HCT116 (cell line): ENCODE measurements at regions not wholly inside any gene's neighbourhood (a gene's known extent, or its start where the extent isn't known, plus 50 kb on each side); places are given as distances from the start of the nearest gene placed in this dataset.

Source experiments
- ATAC-seq: fragments of 200-7000 bp; cut with Tn5 transposase; 2 replicates; pipeline ENCODE4 v1.9.1; 2020; ENCODE audit warnings: mild to moderate bottlenecking, moderate library complexity
- BruUV-seq: library from RNA; stranded (reverse); fragments of 400-500 nt; replicated peaks from 2 replicates; lab custom pipeline; 2021; lab: Mats Ljungman, UMichigan
- CTCF ChIA-PET: fragments of 300-600 bp; sonication (Branson Sonifier 250); formaldehyde crosslinking; loops from one replicate; lab custom pipeline; 2021; ENCODE audit warnings: antibody characterized with exemption; lab: Charles Lee
- POLR2A ChIA-PET: fragments of 300-600, 350-600 bp; sonication (Branson Sonifier 250); formaldehyde crosslinking; loops from one replicate; lab custom pipeline; 2021; ENCODE audit warnings: antibody characterized with exemption; lab: Charles Lee
- RAD21 ChIA-PET, 2 experiments: fragments of 300-600 bp; sonication (Branson Sonifier 250); formaldehyde crosslinking; loops; one replicate each; lab custom pipeline; 2023; ENCODE audit warnings: low total read pairs in 2 of 2; ENCODE audit not compliant: uncharacterized antibody in 2 of 2, unreplicated experiment in 2 of 2, low non-redundant PET in 1 of 2; lab: Charles Lee
- DNase-seq: peaks from one replicate; pipeline ENCODE4 v3.0.0-alpha.2; 2010; ENCODE audit warnings: low read depth, low spot score
- H2AFZ ChIP-seq: fragments of 200-600 bp; shearing (Covaris generic), sonication (generic); 2 replicates; pipeline ENCODE4 v1.6.1; 2017; ENCODE audit warnings: low read depth, mixed run types, mixed read lengths, antibody characterized with exemption, low read length; ENCODE audit not compliant: poor library complexity, severe bottlenecking
- H3K27ac ChIP-seq: 2 replicates; pipeline ENCODE4 v1.5.1; 2012; ENCODE audit warnings: low read depth, low read length
- H3K27me3 ChIP-seq: fragments of 200-600 bp; sonication (generic); 2 replicates; pipeline ENCODE4 v1.6.1; 2016; ENCODE audit warnings: mixed run types, low read length, mixed read lengths; ENCODE audit not compliant: insufficient read depth
- H3K36me3 ChIP-seq, 2 experiments: fragments of 200-500 bp in 1 of 2; fragments of 200-600 bp in 1 of 2; sonication (Bioruptor generic) in 1 of 2; sonication (generic) in 1 of 2; 2 replicates each; pipeline versions ENCODE4 v1.5.1 to v1.6.1; 2014 to 2016; ENCODE audit warnings: low read length in 2 of 2, inconsistent platforms in 1 of 2, mixed read lengths in 1 of 2, mixed run types in 1 of 2; ENCODE audit not compliant: insufficient read depth in 2 of 2, control insufficient read depth in 1 of 2
- H3K4me1 ChIP-seq, 2 experiments: fragments of 200-600 bp in 1 of 2; sonication (generic) in 1 of 2; 2 replicates each; pipeline versions ENCODE4 v1.5.1 to v1.6.1; 2012 to 2017; ENCODE audit warnings: low read length in 2 of 2, inconsistent platforms in 1 of 2, mild to moderate bottlenecking in 1 of 2, mixed read lengths in 1 of 2, mixed run types in 1 of 2, moderate library complexity in 1 of 2; ENCODE audit not compliant: insufficient read depth in 2 of 2, control insufficient read depth in 1 of 2
- H3K4me2 ChIP-seq: fragments of 200-600 bp; sonication (generic); 2 replicates; pipeline ENCODE4 v1.6.1; 2017; ENCODE audit warnings: mixed run types, low read length, mixed read lengths
- H3K4me3 ChIP-seq, 2 experiments: fragments of 200-600 bp in 1 of 2; sonication (generic) in 1 of 2; replicated peaks in 1 of 2; 2 replicates each; pipeline ENCODE4 v1.5.1; 2011 to 2016; ENCODE audit warnings: low read length in 2 of 2, control low read depth in 1 of 2, low read depth in 1 of 2, mild to moderate bottlenecking in 1 of 2, mixed read lengths in 1 of 2, mixed run types in 1 of 2
- H3K79me2 ChIP-seq: fragments of 200-600 bp; sonication (generic); 2 replicates; pipeline ENCODE4 v1.6.1; 2017; ENCODE audit warnings: mild to moderate bottlenecking, mixed run types, low read length, moderate library complexity, mixed read lengths; ENCODE audit not compliant: insufficient read depth
- H3K9ac ChIP-seq: fragments of 200-600 bp; sonication (generic); 2 replicates; pipeline ENCODE4 v1.6.1; 2016; ENCODE audit warnings: low read length, mixed read lengths
- H3K9me2 ChIP-seq: fragments of 200-600 bp; sonication (generic), shearing (Covaris generic); 2 replicates; pipeline ENCODE4 v1.6.1; 2017; ENCODE audit warnings: mixed run types, mild to moderate bottlenecking, moderate library complexity; ENCODE audit not compliant: insufficient read depth
- H3K9me3 ChIP-seq, 2 experiments: fragments of 200-500 bp in 1 of 2; fragments of 200-600 bp in 1 of 2; sonication (Bioruptor generic) in 1 of 2; sonication (generic) in 1 of 2; 2 replicates each; pipeline ENCODE4 v1.6.1; 2014 to 2017; ENCODE audit warnings: low read length in 2 of 2, mixed read lengths in 2 of 2, inconsistent platforms in 1 of 2, low read depth in 1 of 2, mild to moderate bottlenecking in 1 of 2, mixed run types in 1 of 2, moderate library complexity in 1 of 2; ENCODE audit not compliant: control insufficient read depth in 1 of 2, insufficient read depth in 1 of 2
- H4K20me1 ChIP-seq: fragments of 200-600 bp; sonication (generic), shearing (Covaris generic); 2 replicates; pipeline ENCODE4 v1.6.1; 2017; ENCODE audit warnings: mixed run types, mild to moderate bottlenecking, moderate library complexity; ENCODE audit not compliant: insufficient read depth
- EGR1 ChIP-seq: IDR thresholded peaks from 2 replicates; pipeline ENCODE4 v1.6.1; 2012; ENCODE audit warnings: low read depth
- ELF1 ChIP-seq: IDR thresholded peaks from 2 replicates; pipeline ENCODE4 v1.6.1; 2012; ENCODE audit warnings: low read depth, borderline replicate concordance
- EZH2phosphoT487 ChIP-seq: fragments of 200-600 bp; IDR thresholded peaks from 2 replicates; pipeline ENCODE4 v1.6.1; 2018; ENCODE audit warnings: antibody characterized with exemption, borderline replicate concordance
- FOSL1 ChIP-seq: IDR thresholded peaks from 2 replicates; pipeline ENCODE4 v1.6.1; 2012; ENCODE audit warnings: low read depth
- JUND ChIP-seq: IDR thresholded peaks from 2 replicates; pipeline ENCODE4 v1.6.1; 2012
- POLR2A ChIP-seq: IDR thresholded peaks from 2 replicates; pipeline ENCODE4 v1.7.0; 2011; ENCODE audit warnings: borderline replicate concordance; ENCODE audit not compliant: insufficient read depth, insufficient read length; ENCODE audit errors: extremely low read depth
- RAD21 ChIP-seq: IDR thresholded peaks from 2 replicates; pipeline ENCODE4 v1.6.1; 2012; ENCODE audit warnings: low read depth, mild to moderate bottlenecking
- SIN3A ChIP-seq: IDR thresholded peaks from 2 replicates; pipeline ENCODE4 v1.6.1; 2012; ENCODE audit warnings: low read depth
- SP1 ChIP-seq: IDR thresholded peaks from 2 replicates; pipeline ENCODE4 v1.6.1; 2012; ENCODE audit warnings: low read depth
- SRF ChIP-seq: IDR thresholded peaks from 2 replicates; pipeline ENCODE4 v1.6.1; 2012; ENCODE audit warnings: low read depth
- TCF7L2 ChIP-seq: IDR thresholded peaks from 2 replicates; pipeline ENCODE4 v1.7.0; 2011; ENCODE audit warnings: borderline replicate concordance, inconsistent platforms; ENCODE audit not compliant: insufficient read depth, insufficient read length; ENCODE audit errors: extremely low read depth
- ZFX ChIP-seq: fragments of 450-650 bp; IDR thresholded peaks from 2 replicates; pipeline ENCODE4 v1.6.1; 2017
- intact Hi-C: fragments of 100-400 bp; cut with micrococcal nuclease; formaldehyde crosslinking; loops from 2 replicates; pipeline ENCODE4 v1.10.0; 2022
- TF ChIP-seq, protein P1 (sequence below): IDR thresholded peaks from 2 replicates; pipeline ENCODE4 v1.6.1; 2011; ENCODE audit warnings: mild to moderate bottlenecking, low read length, moderate library complexity; ENCODE audit not compliant: insufficient replicate concordance; ENCODE audit errors: extremely low read depth
- TF ChIP-seq, protein P2 (sequence below): IDR thresholded peaks from 2 replicates; pipeline ENCODE4 v1.6.1; 2012
- TF ChIP-seq, protein P3 (sequence below): IDR thresholded peaks from 2 replicates; pipeline ENCODE4 v1.6.1; 2012; ENCODE audit warnings: low read depth

DNA sequence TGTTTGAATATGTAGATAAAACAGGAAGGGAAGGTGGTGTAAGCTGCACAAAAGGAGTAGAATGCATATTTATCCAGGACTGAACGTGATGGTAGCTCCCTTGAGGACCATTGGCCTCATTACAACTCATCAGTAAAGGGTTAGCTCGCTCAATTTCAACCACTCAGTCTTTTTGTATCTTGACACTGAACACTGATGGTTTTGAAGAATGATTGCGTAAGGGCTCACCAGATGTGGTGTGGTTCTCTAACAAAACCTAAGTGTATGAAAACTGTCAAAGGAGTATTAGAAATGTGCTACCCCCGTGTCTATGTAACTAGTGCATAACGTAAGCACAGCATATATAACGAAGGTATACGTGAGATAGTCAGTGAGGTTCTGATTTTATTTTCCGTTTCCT lies 272.4 kb upstream of the THSD7B start:
- H3K9me3 ChIP-seq: no peaks in the 10 kb centered on the region
- H2AFZ ChIP-seq: no peak overlapping the region
- H3K4me1 ChIP-seq: no peaks in the 10 kb centered on the region
- ChIA-PET CTCF (no interaction called here), RAD21 (no interaction called here), POLR2A (no interaction called here)
- no peaks in the 10 kb centered on the region for H3K9me2 ChIP-seq
- intact Hi-C loops: no loop called here
- no peaks in the 10 kb centered on the region for H3K36me3 ChIP-seq
- H3K4me3 ChIP-seq: no peak overlapping the region
- TF ChIP-seq FOSL1: no peak
- TF ChIP-seq SRF: no peak
- TF ChIP-seq, protein P1, sequence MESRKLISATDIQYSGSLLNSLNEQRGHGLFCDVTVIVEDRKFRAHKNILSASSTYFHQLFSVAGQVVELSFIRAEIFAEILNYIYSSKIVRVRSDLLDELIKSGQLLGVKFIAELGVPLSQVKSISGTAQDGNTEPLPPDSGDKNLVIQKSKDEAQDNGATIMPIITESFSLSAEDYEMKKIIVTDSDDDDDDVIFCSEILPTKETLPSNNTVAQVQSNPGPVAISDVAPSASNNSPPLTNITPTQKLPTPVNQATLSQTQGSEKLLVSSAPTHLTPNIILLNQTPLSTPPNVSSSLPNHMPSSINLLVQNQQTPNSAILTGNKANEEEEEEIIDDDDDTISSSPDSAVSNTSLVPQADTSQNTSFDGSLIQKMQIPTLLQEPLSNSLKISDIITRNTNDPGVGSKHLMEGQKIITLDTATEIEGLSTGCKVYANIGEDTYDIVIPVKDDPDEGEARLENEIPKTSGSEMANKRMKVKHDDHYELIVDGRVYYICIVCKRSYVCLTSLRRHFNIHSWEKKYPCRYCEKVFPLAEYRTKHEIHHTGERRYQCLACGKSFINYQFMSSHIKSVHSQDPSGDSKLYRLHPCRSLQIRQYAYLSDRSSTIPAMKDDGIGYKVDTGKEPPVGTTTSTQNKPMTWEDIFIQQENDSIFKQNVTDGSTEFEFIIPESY: no peak
- TF ChIP-seq EZH2phosphoT487: no peak
- no peak for TF ChIP-seq RAD21
- TF ChIP-seq ELF1: no peak
- TF ChIP-seq, protein P2, sequence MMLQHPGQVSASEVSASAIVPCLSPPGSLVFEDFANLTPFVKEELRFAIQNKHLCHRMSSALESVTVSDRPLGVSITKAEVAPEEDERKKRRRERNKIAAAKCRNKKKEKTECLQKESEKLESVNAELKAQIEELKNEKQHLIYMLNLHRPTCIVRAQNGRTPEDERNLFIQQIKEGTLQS: no peak
- TF ChIP-seq, protein P3, sequence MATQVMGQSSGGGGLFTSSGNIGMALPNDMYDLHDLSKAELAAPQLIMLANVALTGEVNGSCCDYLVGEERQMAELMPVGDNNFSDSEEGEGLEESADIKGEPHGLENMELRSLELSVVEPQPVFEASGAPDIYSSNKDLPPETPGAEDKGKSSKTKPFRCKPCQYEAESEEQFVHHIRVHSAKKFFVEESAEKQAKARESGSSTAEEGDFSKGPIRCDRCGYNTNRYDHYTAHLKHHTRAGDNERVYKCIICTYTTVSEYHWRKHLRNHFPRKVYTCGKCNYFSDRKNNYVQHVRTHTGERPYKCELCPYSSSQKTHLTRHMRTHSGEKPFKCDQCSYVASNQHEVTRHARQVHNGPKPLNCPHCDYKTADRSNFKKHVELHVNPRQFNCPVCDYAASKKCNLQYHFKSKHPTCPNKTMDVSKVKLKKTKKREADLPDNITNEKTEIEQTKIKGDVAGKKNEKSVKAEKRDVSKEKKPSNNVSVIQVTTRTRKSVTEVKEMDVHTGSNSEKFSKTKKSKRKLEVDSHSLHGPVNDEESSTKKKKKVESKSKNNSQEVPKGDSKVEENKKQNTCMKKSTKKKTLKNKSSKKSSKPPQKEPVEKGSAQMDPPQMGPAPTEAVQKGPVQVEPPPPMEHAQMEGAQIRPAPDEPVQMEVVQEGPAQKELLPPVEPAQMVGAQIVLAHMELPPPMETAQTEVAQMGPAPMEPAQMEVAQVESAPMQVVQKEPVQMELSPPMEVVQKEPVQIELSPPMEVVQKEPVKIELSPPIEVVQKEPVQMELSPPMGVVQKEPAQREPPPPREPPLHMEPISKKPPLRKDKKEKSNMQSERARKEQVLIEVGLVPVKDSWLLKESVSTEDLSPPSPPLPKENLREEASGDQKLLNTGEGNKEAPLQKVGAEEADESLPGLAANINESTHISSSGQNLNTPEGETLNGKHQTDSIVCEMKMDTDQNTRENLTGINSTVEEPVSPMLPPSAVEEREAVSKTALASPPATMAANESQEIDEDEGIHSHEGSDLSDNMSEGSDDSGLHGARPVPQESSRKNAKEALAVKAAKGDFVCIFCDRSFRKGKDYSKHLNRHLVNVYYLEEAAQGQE: no peak
- TF ChIP-seq ZFX: no peak
- no peak for TF ChIP-seq JUND
- TF ChIP-seq TCF7L2: no peak
- no peak for TF ChIP-seq EGR1
- no peak for TF ChIP-seq SIN3A
- TF ChIP-seq SP1: no peak
- TF ChIP-seq POLR2A: no peak
- no peak overlapping the region for H3K4me2 ChIP-seq
- no peak overlapping the region for H3K9ac ChIP-seq
- peaks cover 31% of the 10 kb centered on the region for H3K27me3 ChIP-seq
- no peaks in the 10 kb centered on the region for H3K79me2 ChIP-seq
- no peak for ATAC-seq
- H4K20me1 ChIP-seq: no peaks in the 10 kb centered on the region
- no peak overlapping the region for H3K27ac ChIP-seq
- no TSS peak for BruUV-seq
- no peak for DNase-seq
